Stimulated activated naive CD4-positive, alpha-beta T cell (primary cell): ENCODE measurements at regions not wholly inside any gene's neighbourhood (a gene's known extent, or its start where the extent isn't known, plus 50 kb on each side); places are given as distances from the start of the nearest gene placed in this dataset.

Source experiments
- DNase-seq, 6 experiments: peaks; one replicate each; lab custom pipeline; 2025; lab: John Stamatoyannopoulos, UW

DNA sequence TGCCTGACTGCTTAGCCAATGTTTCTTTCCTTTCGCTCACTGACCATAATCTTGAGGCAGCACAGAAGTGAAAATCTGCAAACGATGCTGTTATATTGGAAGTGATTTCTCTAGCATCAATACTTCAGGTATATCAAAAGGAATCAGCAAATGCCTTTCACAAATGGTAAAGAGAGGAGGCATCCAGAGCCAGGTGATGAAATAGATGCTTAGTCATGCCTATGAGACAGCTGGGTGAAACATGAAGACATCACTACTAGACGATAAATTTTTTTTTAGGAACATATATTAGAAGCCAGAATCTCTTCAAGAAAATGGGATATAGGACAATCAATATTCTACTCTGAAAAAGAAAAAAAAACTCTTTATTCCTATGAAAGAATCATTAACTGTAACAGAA, 249.2 kb upstream of the SLC39A10 start:
- no peak for DNase-seq

DNA sequence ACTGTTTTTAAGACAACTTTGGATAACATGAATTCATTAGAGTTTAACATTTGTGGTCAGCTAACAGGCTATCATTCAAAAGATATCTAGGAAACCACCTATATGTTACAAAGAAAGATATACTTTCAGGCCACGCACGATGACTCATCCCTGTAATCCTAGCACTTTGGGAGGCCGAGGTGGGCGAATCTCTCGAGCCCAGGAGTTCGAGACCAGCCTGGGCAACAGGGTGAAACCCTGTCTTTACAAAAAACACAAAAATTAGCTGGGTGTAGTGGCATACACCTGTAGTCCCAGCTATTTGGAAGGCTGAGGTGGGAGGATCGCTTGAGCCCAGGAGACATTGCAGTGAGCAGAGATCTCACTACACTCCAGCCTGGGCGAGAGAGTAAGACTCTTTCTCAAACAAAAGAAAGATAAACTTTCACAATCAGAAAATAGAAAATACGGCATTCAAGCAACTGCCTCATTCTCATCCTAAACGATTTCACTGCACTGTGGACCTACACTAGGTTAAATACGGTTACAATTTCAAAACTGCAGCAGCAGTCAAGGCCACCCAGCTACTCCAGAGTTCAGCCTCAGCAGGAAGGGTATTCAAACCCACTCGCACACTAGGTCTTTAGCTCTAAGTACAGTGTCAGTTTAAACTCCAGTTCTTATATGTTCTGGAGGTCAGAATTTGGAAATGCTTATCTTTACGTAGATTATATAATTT, 250.0 kb upstream of the SLC39A10 start:
- DNase-seq, result no peak

DNA sequence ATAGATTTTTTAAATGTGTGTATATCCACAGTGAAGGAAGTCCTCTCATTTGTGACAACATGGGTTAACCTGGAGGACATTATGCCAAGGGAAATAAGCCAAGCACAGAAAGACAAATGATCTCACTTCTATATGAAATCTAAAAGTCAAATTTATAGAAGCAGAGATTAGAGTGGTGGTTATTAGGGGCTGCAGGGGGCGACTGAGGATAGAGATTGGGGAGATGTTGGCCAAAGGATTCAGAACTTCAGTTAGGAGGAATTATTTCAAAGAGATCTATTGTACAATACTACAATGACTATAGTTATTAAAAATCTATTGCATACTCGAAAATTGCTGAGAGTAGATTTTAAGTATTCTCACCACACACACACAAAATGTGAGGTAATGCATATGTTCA, 252.4 kb upstream of the SLC39A10 start:
- DNase-seq, result peak in 1 of 6 experiments; percentile 5

DNA sequence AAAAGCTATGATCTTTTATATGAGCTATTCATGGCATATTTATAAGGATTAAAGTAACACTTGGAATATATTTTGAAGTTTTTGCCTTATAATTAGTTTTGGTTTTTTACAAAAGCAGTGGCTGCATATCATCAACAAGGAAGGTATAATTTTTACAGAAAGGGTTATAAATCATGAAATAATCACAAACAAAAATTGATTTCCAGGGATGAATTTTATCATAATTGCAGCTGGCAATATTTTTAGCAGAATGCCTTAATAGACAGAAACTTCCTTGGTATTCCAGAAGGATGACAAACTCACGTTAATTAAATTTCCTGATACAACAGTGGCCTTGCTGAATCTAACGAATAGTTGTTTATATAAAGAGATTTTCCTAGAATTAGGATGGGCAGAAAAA, 260.5 kb upstream of the SLC39A10 start:
- DNase-seq, result no peak

DNA sequence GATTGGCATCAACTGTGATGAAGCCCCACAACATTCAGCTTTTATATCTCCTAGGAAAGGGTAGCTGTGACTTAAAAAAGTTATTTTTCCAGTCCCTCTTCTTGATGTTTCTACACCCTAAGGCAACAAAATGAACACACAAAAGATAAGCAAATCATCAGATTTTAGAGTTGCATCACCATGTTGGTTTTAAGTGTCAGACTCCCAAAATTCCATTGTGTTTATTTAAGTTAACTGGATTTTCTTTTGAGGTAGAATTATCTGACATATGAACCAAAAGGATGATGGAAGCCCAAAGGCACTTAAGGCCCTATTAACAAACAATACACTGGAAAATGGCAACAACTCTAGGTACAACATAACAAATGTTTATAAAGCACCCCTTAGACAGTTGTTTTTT, 261.7 kb upstream of the SLC39A10 start:
- DNase-seq, result no peak

DNA sequence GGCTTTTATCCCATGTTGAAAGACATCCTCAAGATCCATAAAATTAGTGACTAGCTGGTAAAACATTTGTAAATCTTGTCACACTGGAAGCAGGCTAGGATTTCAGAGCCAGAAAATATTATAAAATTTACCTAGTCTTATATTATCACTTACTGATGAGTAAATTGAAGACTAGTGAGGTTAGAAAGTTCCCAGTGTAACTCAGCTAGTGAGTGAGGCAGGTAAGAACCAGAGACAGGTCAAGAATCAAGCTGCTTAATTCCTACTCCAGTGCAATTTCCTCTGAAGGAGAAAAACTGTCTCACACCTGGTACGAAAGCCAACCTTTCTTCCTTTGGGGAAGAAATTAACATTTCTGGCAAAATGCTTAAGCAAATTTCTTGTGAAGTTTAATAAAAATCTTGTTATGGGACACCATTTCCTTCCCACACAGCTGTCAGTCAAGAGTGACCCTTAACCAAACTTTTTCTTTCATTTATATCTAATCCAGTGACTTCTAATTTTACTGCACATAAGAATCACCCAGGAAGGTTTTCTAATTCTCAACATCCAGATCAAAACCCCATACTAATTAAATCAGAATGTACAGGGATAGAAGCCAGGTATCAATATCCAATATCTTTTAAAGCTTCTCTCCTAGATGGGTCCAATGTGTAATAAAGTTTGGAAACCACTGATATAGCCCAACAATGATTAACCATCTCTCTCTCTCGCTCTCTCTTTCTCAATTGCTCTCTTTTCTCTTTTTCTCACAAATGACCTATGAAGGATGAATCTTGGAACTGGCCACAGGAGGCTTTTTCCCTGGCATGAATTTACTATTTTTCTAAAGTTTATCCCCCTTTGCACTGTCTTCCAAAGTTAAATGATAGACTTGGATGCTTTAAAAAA, 264.3 kb upstream of the SLC39A10 start:
- DNase-seq, result no peak

DNA sequence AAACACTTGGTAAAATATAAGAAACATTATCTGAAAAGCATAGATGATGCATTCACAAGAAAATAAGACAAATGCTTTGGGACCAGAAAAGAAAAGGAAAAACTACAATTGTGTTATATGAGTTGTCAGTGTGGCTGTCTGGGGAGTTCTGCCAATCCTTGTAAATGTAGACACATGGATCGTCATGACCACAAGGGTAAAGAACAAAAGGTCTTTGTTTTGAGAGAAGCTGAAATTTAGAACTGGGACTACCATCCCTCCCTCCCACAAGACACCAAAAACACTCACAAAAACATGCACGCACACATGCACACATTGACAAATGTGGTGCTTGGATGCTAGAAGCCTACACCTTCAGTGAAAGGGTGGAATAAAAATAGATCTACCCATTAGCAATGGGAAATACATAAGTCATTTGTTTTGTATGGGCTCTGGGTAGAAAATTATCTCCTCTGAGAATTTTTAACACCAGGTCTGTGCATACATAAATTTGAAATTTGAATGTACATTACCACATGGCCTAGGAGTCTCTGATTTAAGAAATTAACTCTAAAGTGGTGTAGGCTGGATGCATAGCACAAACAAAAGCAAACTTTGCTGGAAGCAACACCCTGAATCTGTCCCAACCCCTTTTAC, 266.2 kb upstream of the SLC39A10 start:
- DNase-seq, result no peak

DNA sequence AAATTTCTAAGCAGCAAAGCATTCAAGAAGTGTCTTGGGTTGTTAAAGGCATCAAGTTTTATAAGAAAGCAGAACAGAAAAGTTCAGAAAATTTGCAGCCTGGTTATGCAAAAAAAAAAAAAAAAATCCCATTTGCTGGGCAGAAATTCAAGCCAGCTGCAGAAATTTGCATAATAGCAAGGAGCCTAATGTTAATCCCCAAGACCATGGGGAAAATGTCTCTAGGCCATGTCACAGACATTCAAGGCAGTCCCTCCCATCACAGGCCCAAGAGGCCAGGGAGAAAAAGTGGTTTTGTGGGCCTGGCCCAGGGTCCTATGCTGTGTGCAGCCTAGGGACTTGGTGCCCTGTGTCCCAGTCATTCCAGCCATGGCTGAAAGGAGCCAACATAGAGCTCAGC, 269.0 kb upstream of the SLC39A10 start:
- DNase-seq, result no peak

DNA sequence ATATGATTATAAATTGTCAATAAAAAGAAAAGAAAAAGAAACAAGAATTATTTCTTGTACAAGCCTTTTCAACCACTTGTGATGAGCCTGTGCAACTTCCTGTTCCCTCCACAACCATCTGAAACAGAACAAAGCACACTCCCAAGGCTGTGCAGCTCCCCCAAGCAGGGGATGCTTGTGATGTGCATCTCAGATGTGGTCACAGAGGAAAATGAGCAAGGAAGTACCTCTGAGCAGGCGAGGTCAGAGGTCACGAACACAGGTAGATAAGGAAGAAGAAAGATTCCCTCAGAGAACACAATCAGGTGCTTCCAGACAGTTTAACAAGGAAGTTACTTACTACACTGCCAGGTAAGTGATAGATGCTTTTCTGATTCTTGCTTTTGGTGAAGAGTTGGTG, 274.8 kb upstream of the SLC39A10 start:
- peak in 5 of 6 experiments; percentile 4 to 58 (median 52) for DNase-seq

DNA sequence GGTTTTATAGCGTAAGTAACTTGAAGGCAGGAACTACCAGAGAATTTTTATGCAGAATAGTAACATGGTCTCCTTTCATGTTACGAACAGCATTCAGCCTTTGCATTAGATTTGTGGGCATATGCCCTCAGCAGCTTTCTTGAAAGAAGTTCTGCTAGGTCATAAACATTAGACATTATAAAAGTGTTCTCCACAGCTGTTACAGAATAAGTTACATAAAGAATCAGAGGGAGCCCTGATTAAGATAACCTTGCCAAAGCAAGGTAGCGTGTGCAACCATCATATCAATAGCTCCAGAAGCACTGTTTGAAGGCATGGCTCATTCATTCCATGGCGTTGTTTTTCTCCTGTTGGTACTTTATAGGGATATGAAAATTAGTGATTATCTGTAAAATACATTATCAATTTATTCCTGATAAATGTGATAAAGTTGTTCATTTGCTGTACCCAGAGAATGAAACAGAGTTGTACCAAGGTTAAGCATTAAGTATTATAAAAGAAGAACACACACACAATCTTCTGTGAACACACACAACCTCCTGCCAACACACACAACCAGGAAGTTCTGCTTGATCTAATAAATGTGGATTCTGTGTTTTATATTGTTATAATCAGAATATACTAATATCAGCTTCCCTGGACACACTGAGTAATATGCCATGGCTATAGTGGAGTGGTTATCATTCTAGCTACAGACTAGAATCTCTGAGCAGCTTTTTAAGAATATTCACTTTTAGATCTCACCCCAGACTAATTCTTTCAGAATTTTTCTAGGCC, 286.7 kb upstream of the SLC39A10 start:
- no peak for DNase-seq

DNA sequence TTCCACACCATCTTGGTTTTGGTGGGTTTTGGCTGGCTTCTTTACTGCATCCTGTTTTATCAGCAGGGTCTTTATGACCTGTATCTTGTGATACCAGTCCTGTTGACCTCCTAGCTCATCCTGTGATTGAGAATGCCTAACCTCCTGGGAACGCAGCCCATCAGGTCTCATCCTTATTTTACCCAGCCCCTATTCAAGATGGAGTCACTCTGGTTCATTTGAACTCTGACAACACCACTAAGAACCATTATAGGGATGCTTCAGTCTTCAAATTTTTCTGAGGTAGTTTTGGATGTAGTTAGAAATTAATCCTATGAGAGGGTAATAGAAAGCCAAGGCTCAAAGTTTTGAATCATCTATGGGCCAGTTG, 287.8 kb upstream of the SLC39A10 start:
- DNase-seq, result no peak

DNA sequence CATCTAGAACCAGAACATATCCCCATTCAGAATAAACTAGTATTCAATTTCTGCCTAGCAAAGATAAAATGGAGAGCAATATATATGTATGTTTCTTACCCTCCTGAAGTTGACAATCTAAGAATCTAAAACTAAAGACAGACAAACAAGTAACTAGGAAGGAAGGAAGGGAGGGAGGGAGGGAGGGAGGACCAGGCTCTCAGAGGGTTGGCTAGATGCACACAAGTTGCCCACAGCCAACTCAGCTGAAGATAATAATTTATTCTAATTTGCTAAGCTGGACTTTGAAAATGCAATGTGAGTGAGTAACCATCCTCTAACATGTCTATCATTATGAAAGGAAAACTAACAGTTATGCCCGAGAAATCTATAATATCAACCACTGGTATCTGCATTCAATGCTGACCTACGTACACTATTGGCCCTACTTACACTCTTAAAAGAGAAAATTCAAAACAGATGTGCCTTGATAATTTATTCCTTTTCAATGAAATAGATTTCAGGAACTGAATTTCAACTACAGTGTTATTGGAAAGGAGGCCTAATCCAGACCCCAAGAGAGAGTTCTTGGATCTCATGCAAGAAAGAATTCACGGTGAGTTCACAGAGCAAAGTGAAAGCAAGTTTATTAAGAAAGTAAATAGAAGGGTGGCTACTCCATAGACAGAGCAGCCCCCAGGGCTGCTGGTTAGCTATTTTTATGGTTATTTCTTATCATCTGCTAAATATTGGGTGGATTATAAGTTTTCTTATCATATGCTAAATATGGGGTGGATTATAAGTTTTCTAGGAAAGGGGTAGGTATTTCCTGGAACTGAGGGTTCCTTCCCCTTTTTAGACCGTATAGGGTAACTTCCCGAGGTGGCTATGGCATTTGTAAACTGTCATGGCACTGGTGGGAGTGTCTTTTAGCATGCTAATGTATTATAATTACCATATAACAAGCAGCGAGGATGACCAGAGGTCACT, 288.5 kb upstream of the SLC39A10 start:
- DNase-seq, result no peak

DNA sequence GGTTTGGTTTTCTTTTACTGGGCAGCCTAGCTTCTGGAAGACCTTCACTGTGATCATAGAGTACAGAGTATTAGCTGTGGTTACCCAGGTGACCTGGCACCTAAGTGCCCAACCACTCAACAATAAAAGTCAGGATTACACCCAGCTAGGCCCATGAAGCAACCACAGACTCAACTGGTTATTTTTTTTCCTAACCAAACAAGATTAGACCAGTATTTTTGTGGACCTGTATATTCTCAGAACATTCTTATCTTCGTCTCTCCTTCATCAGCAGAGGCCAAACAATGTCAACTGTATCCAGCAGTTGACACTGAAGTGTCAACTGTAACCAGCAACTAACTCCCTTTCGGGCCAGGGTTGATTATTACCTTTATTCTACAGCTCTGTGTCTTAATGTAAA, 289.2 kb upstream of the SLC39A10 start:
- no peak for DNase-seq

DNA sequence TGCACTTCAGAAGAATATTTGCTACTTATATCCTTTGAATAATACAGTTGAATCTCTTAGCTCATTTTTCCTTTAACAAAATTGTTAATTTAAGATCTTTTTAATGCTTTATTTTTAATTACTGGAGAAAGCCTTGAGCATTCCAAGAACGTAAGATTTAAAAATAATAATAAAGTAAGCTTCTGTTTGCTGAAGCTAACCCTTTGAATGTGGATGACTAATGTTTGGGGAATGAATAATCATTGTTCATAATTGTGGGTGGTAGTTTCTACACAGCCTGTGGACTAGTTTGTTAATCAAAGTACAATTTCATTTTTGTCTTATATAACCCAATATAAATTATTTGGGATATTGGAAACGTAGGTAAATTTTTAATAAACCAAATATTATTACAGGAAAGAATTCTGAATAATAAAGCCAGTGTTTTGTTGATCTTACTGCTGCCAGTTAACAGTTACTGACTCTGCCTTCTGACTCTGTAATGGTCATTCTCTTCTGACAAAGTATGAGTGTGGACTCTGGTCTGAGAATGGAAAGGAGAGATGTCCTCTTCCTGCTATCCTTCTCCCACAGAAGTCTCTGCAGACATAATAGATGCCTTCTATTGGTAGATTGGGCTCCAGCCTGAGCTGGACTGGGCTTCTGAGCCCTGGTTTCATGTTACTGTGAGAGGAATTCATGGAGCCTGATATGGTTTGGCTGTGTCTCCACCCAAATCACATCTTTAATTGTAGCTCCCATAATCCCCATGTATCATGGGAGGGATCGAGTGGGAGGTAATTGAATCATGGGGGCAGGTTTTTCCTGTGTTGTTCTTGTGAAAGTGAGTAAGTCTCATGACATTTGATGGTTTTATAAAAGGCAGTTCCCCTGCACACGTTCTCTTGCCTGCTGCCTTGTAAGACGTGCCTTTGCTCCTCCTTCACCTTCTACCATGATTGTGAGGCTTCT, 292.7 kb upstream of the SLC39A10 start:
- DNase-seq, result no peak

DNA sequence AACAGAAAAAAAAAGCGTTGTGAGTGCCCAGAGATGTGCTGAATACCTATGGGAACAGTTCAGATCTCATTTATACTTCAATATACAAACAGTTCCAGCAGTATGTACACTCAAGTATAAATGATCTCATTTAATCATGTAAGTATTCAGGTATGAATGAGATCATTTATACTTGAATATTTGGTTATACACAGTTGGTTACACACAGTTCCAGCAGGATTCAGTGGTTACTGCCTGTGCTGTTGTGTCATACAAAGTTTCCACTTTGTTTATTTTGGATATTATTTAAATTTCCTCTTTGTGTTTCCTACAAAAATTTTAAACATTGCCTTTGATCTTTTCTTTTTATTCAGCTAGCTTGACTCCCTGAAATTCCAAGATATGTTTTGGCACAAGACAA, 293.5 kb upstream of the SLC39A10 start:
- no peak for DNase-seq

DNA sequence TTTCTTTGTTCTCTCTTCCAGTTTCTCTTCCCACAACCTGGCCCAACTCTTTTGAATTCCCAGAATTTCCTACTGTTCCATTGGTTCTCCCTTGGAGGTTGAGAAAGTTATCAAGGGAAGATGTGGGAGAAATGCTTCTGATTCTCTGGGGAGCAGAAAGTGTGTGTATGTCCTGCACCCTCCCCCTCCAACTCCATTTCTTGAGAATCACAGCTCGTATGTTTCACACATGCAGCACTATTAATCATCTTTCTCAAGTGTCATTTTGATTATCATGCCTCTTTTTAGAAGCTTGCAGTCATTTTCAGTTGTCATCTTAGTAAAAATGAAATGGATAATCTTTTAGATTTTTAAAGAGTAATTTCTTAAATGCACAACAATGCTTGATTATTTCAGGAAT, 296.8 kb upstream of the SLC39A10 start:
- no peak for DNase-seq

DNA sequence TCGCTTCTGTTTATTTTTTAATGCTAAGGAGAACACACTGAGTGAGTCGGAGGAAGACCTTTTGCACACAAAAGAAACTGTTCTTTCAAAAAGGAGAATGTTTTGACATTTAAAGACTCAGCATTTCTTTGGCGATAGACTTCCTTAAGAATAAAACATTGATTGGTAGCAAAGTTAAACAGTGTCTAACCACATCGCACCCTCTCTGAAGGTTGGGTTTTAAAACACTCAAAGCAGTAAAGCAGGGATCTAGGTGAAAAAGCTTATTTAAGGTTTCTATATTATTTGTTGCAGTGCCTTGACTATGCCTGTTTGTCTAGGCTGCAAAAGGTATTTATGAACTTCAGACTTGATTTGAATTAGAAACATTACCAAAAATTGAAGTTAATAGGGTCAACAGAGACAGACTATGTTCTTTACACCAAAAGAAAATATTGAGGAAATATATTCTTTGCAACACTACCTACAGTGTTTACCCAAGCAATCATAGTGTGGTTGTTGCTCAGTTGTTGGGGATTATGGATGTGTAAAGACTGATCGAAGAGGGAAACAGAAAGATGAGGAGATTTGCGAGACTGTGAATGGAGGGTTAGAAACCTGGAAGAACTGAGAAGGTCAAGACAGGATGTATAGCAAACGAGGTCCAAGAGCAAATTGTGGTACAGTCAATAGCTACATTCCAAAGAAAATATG, 297.8 kb upstream of the SLC39A10 start:
- no peak for DNase-seq

DNA sequence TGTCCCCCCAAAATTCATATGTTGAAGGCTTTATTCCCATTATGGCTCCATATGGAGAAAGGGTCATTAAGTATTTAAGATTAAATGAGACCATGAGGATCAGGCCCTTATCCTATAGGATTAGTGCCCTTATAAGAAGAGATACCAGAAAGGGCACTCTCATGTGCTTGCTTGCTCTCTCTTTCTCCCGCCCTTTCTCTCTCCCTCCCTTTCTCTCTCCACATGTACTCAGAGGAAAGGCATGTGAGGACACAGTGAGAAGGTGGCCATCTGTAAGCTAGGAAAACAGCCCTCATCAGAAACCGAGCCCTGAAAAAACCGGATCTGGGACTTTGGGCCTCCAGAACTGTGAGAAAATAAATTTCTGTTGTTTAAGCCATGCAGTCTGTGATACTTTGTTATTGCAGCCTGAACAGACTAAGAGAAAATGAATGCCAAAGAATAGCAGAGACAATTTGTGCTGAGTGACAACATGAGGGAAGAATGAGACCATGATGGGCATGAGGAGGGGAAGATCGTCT, 300.0 kb upstream of the SLC39A10 start:
- DNase-seq, result no peak

DNA sequence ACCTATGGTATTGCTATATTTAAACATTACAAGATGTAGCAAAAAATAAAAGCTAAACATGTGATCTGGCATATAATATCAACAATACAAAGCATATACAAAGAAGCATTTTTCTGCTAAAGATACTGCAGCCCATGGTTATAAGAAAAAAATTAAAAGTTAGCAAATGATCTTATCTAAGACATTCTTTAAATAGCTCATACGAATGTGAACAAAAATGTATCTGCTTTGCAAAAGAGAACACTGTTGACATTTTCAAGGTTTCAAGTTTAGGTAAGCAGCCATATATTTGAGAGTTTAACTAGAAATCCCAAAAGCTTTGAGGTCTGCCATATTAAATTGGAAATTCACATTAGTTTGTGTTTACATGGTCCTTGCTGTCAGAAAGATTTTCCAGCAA, 301.0 kb upstream of the SLC39A10 start:
- no peak for DNase-seq
